Activated naive CD8-positive, alpha-beta T cell (primary cell): ENCODE measurements at regions not wholly inside any gene's neighbourhood (a gene's known extent, or its start where the extent isn't known, plus 50 kb on each side); places are given as distances from the start of the nearest gene placed in this dataset.

Experiments used
- H3K27ac Mint-ChIP-seq: one replicate; pipeline ENCODE4 v1.8.0; 2021; ENCODE audit warnings: mixed read lengths
- H3K27me3 Mint-ChIP-seq: one replicate; pipeline ENCODE4 v1.8.0; 2021; ENCODE audit warnings: mixed read lengths
- H3K36me3 Mint-ChIP-seq: one replicate; pipeline ENCODE4 v1.8.0; 2021; ENCODE audit warnings: mixed read lengths
- H3K4me1 Mint-ChIP-seq: one replicate; pipeline ENCODE4 v1.8.0; 2021; ENCODE audit warnings: low read depth, mixed read lengths
- H3K4me3 Mint-ChIP-seq: one replicate; pipeline ENCODE4 v1.8.0; 2021; ENCODE audit warnings: mild to moderate bottlenecking, mixed read lengths
- H3K9me3 Mint-ChIP-seq: one replicate; pipeline ENCODE4 v1.8.0; 2021; ENCODE audit warnings: low read depth, mixed read lengths

- H3K4me3 Mint-ChIP-seq = no peak overlapping the region
- no peaks in the 10 kb centered on the region for H3K4me1 Mint-ChIP-seq
- no peaks in the 10 kb centered on the region for H3K36me3 Mint-ChIP-seq
- H3K27me3 Mint-ChIP-seq = no peaks in the 10 kb centered on the region
- H3K9me3 Mint-ChIP-seq = no peaks in the 10 kb centered on the region
- no peak overlapping the region for H3K27ac Mint-ChIP-seq
These were observed 440.6 kb downstream of the FBXO15 start for GRCh38 chr18:73707035-73707434.

DNA sequence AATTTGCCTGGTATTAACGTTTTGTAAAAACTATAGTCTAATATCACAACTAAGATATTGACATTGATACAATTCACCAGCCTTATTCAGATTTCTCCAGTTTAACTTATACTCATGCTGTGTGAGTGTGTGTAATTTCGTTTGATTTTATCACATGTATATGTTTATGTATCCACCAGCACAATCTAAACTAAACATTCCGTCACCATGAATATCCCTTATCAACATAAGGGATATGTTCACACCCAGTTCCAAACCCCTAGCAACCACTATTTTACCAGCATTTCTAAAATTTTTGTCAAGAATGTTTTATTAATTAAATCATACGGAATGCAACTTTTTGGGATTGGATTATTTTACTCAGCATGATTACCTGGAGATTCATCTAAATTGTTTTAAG lies 450.3 kb downstream of the FBXO15 start:
- H3K36me3 Mint-ChIP-seq = no peaks in the 10 kb centered on the region
- no peak overlapping the region for H3K4me3 Mint-ChIP-seq
- H3K9me3 Mint-ChIP-seq = peaks cover 4% of the 10 kb centered on the region
- no peak overlapping the region for H3K27ac Mint-ChIP-seq
- no peaks in the 10 kb centered on the region for H3K4me1 Mint-ChIP-seq
- no peaks in the 10 kb centered on the region for H3K27me3 Mint-ChIP-seq

DNA sequence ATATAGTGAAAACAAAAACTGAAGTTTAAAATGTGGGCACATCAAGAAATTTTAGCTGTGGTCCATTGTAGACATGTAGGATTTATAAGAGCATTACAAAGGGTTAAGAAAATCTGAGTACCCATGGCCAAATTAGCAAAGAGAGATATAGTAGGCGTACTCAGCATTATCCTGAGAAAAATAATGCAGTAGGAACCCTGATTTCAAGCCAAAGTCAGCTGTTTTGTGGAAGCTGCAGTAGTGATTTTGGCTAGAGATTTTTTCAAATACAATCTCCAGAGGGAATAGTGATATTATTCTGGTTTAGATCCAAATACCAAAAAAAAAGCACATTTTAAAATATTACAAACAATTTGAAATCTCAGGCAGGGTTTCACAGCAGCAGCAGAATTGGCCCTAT lies 450.9 kb downstream of the FBXO15 start:
- no peak overlapping the region for H3K4me3 Mint-ChIP-seq
- H3K27ac Mint-ChIP-seq = no peak overlapping the region
- no peaks in the 10 kb centered on the region for H3K36me3 Mint-ChIP-seq
- no peaks in the 10 kb centered on the region for H3K4me1 Mint-ChIP-seq
- H3K27me3 Mint-ChIP-seq = no peaks in the 10 kb centered on the region
- H3K9me3 Mint-ChIP-seq = peaks cover 4% of the 10 kb centered on the region

GRCh38 chr18:73696171-73696570 lies 451.5 kb downstream of the FBXO15 start:
- peaks cover 4% of the 10 kb centered on the region for H3K9me3 Mint-ChIP-seq
- no peak overlapping the region for H3K27ac Mint-ChIP-seq
- no peaks in the 10 kb centered on the region for H3K27me3 Mint-ChIP-seq
- no peaks in the 10 kb centered on the region for H3K4me1 Mint-ChIP-seq
- H3K36me3 Mint-ChIP-seq = no peaks in the 10 kb centered on the region
- no peak overlapping the region for H3K4me3 Mint-ChIP-seq

GRCh38 chr18:73693091-73693490 lies 454.5 kb downstream of the FBXO15 start:
- no peak overlapping the region for H3K4me3 Mint-ChIP-seq
- H3K36me3 Mint-ChIP-seq = no peaks in the 10 kb centered on the region
- H3K9me3 Mint-ChIP-seq = no peaks in the 10 kb centered on the region
- H3K27me3 Mint-ChIP-seq = no peaks in the 10 kb centered on the region
- no peaks in the 10 kb centered on the region for H3K4me1 Mint-ChIP-seq
- no peak overlapping the region for H3K27ac Mint-ChIP-seq

DNA sequence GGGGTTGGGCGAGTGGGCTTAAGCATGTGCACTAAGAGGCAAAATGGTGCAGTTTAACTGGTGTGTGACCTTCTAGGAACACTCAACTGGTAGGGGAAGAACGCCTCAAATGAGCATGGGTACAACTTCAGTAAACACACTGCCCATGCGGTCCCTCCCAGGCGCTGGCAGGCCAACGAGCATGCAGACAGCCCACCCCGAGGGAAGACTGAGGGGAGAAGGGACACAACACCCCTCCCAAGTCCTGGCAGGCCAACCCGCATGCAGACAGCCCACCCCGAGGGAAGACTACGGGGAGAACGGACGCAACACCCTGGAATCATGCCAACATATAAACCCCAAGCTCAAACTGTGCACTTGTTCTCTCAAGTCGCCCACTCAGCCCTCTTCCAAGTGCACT lies 456.0 kb downstream of the FBXO15 start:
- H3K27ac Mint-ChIP-seq = no peak overlapping the region
- H3K4me3 Mint-ChIP-seq = no peak overlapping the region
- no peaks in the 10 kb centered on the region for H3K36me3 Mint-ChIP-seq
- no peaks in the 10 kb centered on the region for H3K9me3 Mint-ChIP-seq
- no peaks in the 10 kb centered on the region for H3K27me3 Mint-ChIP-seq
- H3K4me1 Mint-ChIP-seq = no peaks in the 10 kb centered on the region

DNA sequence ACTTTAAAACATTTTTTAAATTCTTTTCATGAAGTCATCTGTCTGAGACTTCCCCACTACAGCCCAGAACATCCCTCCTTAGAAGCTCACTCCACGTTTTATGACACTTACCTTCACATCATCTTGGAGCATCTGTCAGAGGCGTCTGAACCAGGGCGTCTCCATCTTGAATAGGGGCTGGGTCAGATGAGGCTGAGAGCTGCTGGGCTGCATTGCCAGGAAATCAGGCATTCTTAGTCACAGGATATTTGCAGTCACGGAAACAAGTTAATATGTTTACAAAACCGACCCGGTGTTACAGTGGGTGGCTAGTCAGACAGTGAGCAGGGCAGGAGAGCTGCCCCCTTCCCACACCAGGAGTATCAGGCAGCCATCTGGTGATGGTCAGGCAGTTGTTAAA lies 456.5 kb downstream of the FBXO15 start:
- H3K9me3 Mint-ChIP-seq = no peaks in the 10 kb centered on the region
- H3K27ac Mint-ChIP-seq = no peak overlapping the region
- H3K27me3 Mint-ChIP-seq = no peaks in the 10 kb centered on the region
- H3K4me1 Mint-ChIP-seq = no peaks in the 10 kb centered on the region
- no peak overlapping the region for H3K4me3 Mint-ChIP-seq
- no peaks in the 10 kb centered on the region for H3K36me3 Mint-ChIP-seq

GRCh38 chr18:73690222-73690621 lies 457.4 kb downstream of the FBXO15 start:
- Mint-ChIP-seq H3K27ac (no peak overlapping the region), H3K4me3 (no peak overlapping the region), H3K36me3 (no peaks in the 10 kb centered on the region), H3K4me1 (no peaks in the 10 kb centered on the region), H3K9me3 (no peaks in the 10 kb centered on the region), H3K27me3 (no peaks in the 10 kb centered on the region)

- Mint-ChIP-seq H3K4me1 (no peaks in the 10 kb centered on the region), H3K27ac (no peak overlapping the region), H3K36me3 (no peaks in the 10 kb centered on the region), H3K9me3 (no peaks in the 10 kb centered on the region), H3K27me3 (no peaks in the 10 kb centered on the region), H3K4me3 (no peak overlapping the region)
These were observed 458.6 kb downstream of the FBXO15 start for GRCh38 chr18:73688851-73689711.

- Mint-ChIP-seq H3K4me3 (no peak overlapping the region), H3K4me1 (no peaks in the 10 kb centered on the region), H3K36me3 (no peaks in the 10 kb centered on the region), H3K9me3 (no peaks in the 10 kb centered on the region), H3K27ac (no peak overlapping the region), H3K27me3 (no peaks in the 10 kb centered on the region)
These were observed 459.5 kb downstream of the FBXO15 start for GRCh38 chr18:73688161-73688560.

GRCh38 chr18:73684647-73685046 lies 463.0 kb downstream of the FBXO15 start:
- H3K4me1 Mint-ChIP-seq = no peaks in the 10 kb centered on the region

DNA sequence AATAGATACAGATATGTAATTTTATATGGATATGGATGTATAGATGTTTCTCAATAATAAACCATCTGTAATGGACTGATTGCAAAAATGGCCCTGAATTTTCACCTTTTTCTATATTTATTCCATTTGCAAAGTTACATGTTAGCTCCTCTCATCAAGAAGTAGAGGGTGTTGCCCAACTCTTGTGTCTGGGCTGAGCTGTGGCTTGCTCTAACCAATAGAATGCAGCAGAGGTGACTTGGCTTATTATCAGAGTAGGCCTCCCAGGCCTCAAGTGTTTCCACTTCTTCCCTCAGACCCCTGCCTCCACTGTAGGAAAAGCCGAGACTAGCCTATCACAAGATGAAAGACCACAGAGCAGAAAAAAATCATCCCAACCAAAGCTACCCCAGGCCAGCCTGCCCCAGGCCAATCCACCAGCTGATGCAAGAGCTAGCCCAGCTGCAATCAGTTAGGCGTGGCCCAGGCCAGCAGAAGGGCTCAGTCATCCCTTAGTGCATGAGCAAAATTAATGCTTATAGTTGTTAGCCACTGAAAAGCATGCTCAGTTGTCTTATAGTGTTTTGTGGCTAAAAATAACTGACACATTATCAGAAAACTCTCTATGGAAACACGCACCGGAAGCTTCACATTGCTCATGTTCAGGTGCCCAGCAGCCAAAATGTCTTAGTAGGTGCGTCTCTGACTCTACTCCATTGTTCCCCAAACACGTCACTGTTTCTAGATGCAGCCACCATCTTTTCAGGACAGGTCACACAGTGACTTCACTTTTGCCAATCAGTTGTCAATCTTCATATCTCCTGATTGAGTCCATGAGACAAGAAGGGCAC lies 464.0 kb downstream of the FBXO15 start:
- Mint-ChIP-seq H3K27me3 (no peaks in the 10 kb centered on the region), H3K4me1 (no peaks in the 10 kb centered on the region), H3K27ac (no peak overlapping the region), H3K9me3 (no peaks in the 10 kb centered on the region), H3K4me3 (no peak overlapping the region), H3K36me3 (no peaks in the 10 kb centered on the region)

More at GRCh38 chr18:73684647-73685046, 463.0 kb downstream of the FBXO15 start:
- Mint-ChIP-seq H3K27me3 (no peaks in the 10 kb centered on the region), H3K4me3 (no peak overlapping the region), H3K36me3 (no peaks in the 10 kb centered on the region), H3K9me3 (no peaks in the 10 kb centered on the region), H3K27ac (no peak overlapping the region)

- Mint-ChIP-seq H3K27ac (no peak overlapping the region), H3K9me3 (no peaks in the 10 kb centered on the region), H3K4me3 (no peak overlapping the region), H3K27me3 (no peaks in the 10 kb centered on the region), H3K36me3 (no peaks in the 10 kb centered on the region), H3K4me1 (no peaks in the 10 kb centered on the region)
These were observed 465.7 kb downstream of the FBXO15 start for GRCh38 chr18:73681912-73682311.

DNA sequence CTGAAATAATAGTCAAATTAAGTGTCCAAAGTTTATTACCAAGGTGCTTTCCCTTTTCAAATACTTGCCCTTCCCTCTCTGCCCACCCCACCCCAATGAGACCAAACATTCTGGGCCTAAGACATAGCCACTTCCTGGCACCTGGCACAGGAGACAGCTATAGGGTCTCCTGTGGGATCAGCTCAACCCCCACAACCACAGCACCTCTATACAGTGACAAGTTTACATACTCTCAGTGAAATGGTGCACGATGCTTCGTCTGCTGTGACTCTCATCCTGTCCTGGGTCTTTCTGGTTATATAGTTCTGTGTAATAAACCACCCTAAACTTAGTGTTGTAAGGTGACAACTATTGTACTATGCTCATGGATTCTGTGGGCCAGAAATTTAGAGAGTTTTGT lies 466.2 kb downstream of the FBXO15 start:
- H3K27me3 Mint-ChIP-seq = no peaks in the 10 kb centered on the region
- no peaks in the 10 kb centered on the region for H3K9me3 Mint-ChIP-seq

DNA sequence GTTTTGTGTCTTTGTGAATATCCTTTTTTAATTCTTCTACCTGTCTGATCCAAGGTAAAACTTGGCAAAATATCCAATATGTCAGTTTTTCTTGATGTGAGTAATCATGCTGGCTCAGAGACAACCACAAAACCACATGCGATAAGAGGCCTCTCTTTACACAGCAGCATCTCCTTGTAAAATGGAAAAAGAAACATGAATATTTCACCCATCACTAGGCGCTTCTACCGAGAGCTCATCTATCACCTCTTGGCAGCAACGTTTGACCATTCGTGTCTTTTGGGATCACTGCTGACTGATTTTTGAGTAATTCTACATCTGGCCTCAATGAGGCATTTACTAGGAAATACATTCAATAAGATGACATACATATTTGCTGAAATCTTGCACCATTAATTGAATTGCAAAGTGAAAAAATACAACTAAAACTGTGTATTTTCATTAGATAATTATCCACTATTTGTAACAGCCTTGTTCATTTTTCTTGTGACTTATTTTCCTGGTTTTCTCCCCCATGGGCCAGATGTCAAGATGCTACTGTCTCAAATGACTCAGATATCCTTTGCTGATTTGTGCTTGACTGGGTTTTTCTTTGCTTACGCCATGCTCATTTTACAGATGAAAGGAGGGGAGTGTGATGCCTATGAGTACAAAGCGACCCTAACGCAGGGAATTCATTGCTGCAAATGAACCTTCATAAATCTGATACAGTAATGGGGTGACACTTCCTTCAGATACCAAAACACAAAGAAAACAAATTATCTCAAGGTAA lies 467.5 kb downstream of the FBXO15 start:
- no peaks in the 10 kb centered on the region for H3K36me3 Mint-ChIP-seq
- no peaks in the 10 kb centered on the region for H3K4me1 Mint-ChIP-seq
- peaks cover 3% of the 10 kb centered on the region for H3K27me3 Mint-ChIP-seq
- no peak overlapping the region for H3K27ac Mint-ChIP-seq
- no peak overlapping the region for H3K4me3 Mint-ChIP-seq
- no peaks in the 10 kb centered on the region for H3K9me3 Mint-ChIP-seq

More for the DNA sequence above, 466.2 kb downstream of the FBXO15 start:
- Mint-ChIP-seq H3K4me1 (no peaks in the 10 kb centered on the region), H3K27ac (no peak overlapping the region), H3K4me3 (no peak overlapping the region), H3K36me3 (no peaks in the 10 kb centered on the region)
